ENCODE measurements at regions not wholly inside any gene's neighbourhood (a gene's known extent, or its start where the extent isn't known, plus 50 kb on each side); places are given as distances from the start of the nearest gene placed in this dataset.

DNA sequence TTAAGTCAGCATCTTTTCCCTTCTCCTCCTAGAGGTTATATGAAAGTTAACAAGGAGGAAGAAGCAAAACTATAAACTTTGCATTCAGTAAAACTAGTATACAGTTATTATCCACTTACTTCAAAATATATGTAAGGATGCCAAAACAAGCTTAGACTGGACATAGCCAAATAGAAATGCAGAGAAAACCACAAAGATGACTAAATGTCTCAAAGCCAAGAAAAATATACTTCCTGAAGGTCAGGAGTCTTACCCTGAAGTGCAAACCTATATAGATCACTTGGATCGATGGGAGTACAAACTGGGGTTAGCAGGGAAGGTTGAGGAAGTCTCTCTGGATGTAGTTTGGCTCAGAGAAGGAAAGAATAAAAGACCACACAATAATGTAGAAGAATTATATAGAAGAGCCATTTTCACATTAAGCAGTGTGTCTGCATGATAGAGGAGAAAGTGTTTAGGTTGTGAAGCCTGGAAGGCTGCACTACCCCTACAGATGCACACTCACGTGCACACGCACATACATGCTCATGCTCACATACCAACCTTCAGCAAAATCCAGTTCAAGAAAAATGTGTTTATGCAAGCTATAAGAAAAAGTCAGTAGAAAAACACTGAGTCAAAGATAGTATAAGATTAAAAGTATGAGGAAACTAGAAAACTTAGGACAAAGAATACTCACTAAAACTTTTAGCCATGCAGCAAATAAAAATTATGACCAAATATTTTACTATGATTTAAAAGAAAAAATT, 112.1 kb upstream of the RXFP2 start:
- no peaks in the 10 kb centered on the region for H3K4me1 Mint-ChIP-seq (ENCODE audit: low read depth)
- ChIA-PET POLR2A (no interaction called here), CTCF (no interaction called here)
- H3K36me3 Mint-ChIP-seq (ENCODE audit: low read depth), result no peaks in the 10 kb centered on the region
- no peaks in the 10 kb centered on the region for H3K27me3 Mint-ChIP-seq (ENCODE audit: low read depth)
- no peaks in the 10 kb centered on the region for H3K9me3 Mint-ChIP-seq (ENCODE audit: insufficient read depth)
- no peak overlapping the region for H3K27ac Mint-ChIP-seq
- no peak overlapping the region for H3K4me3 Mint-ChIP-seq
- no peak for ATAC-seq
- DNase-seq, result no peak

DNA sequence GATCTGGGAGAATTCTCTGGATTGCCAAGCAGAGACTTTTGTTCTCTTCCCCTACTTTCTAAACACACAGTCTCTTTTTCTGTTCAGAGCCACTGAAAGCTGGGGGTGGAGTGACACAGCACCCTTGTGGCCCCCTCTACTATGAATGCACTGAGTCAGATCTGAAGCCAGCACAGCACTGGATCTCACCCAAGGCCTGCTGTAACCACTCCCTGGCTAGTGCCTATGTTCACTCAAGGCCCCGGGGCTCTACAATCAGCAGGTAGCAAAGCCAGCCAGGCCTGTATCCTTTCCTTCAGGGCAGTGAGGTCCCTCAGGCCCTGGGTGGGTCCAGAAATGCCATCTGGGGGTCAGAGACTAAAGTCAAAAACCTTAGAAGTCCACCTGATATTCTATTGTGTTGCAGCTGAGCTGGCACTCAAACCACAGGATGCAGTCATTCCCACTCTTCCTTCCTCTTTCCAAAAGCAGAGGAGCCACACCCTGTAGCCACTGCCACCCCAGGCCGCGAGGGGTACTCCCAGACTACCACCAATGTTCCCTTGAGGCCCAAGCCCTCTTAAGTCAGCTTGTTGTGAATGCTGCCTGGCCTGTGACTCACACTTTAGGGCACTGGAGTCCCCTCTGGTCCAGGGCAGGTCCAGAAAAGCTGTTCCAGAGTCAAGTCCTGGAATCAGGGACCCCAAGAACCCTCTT, 110.1 kb upstream of the RXFP2 start:
- POLR2A ChIA-PET, result no interaction called here

DNA sequence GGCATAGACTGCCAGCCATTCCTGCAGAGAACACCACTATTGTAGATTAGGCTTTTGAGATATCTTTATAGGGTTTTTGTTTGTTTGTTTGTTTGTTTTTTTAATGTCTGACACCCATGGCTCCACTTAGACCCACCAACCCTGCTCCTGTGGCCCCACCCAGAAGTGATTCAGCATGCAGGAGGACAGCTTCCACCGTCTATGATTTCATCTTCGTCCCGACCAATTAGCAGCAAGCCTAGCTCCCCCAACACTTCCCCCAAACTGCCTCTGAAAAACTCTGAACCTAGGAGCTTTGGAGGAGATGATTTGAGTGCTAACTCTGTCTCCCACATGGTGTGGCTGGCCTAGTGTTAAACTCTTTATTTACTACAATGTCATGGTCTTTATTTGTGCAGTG, 108.3 kb upstream of the RXFP2 start:
- Mint-ChIP-seq H3K36me3 (ENCODE audit: low read depth) (no peaks in the 10 kb centered on the region), H3K4me3 (no peak overlapping the region), H3K4me1 (ENCODE audit: low read depth) (no peaks in the 10 kb centered on the region), H3K9me3 (ENCODE audit: insufficient read depth) (peaks cover 3% of the 10 kb centered on the region), H3K27me3 (ENCODE audit: low read depth) (no peaks in the 10 kb centered on the region), H3K27ac (no peak overlapping the region)
- ChIA-PET CTCF (no interaction called here), POLR2A (no interaction called here)
- no peak for DNase-seq
- ATAC-seq, result no peak

More for the DNA sequence above, 110.1 kb upstream of the RXFP2 start:
- H3K27ac Mint-ChIP-seq, result no peak overlapping the region
- ATAC-seq, result no peak
- no peaks in the 10 kb centered on the region for H3K27me3 Mint-ChIP-seq (ENCODE audit: low read depth)
- CTCF ChIA-PET, result no interaction called here
- no peak for DNase-seq
- no peaks in the 10 kb centered on the region for H3K4me1 Mint-ChIP-seq (ENCODE audit: low read depth)
- no peak overlapping the region for H3K4me3 Mint-ChIP-seq
- H3K36me3 Mint-ChIP-seq (ENCODE audit: low read depth), result no peaks in the 10 kb centered on the region
- peaks cover 2% of the 10 kb centered on the region for H3K9me3 Mint-ChIP-seq (ENCODE audit: insufficient read depth)

DNA sequence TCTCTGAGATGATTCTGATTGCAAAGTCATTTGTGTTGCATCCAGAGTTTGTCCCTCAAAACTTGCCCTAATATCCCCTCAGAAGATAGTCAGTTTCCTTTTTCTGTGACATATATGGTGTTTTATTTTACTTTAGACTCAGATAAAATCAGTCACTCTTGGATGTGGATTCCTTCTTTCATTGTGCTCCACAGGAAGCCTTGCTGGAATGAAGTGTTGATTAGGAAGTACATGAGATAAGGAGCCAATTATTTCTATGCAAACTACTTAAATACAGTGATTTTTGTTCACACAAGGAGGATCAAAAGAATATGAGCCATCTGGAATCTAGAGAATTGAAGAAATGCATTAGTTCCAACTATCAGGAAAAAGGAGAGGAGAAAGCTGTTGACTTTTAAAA, 107.6 kb upstream of the RXFP2 start:
- H3K27me3 Mint-ChIP-seq (ENCODE audit: low read depth), result no peaks in the 10 kb centered on the region
- ChIA-PET POLR2A (no interaction called here), CTCF (no interaction called here)
- no peak overlapping the region for H3K27ac Mint-ChIP-seq
- no peak overlapping the region for H3K4me3 Mint-ChIP-seq
- DNase-seq (no peak), ATAC-seq (no peak)
- peaks cover 3% of the 10 kb centered on the region for H3K9me3 Mint-ChIP-seq (ENCODE audit: insufficient read depth)
- H3K4me1 Mint-ChIP-seq (ENCODE audit: low read depth), result no peaks in the 10 kb centered on the region
- no peaks in the 10 kb centered on the region for H3K36me3 Mint-ChIP-seq (ENCODE audit: low read depth)

DNA sequence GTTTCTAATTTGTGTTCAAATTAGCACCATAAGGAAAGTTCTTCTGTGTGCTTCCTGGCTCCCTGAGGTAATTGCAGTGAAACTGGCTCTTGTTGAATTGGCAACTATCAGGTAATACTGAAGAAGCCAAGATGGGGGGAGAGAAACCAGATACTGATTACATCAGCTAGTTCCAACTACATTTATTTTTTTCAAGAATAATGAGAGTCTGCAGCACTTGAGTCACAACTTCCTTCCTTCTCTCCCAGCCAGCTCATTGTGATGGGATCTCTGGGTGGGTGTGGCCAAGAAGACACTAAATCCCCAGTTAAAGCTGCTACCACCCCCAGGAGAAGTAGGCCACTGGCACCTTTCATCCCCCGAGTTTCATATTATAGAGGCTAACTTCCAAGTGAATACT, 100.7 kb upstream of the RXFP2 start:
- POLR2A ChIA-PET, result no interaction called here
- Mint-ChIP-seq H3K36me3 (ENCODE audit: low read depth) (no peaks in the 10 kb centered on the region), H3K4me3 (no peak overlapping the region), H3K4me1 (ENCODE audit: low read depth) (no peaks in the 10 kb centered on the region), H3K9me3 (ENCODE audit: insufficient read depth) (peaks cover 3% of the 10 kb centered on the region), H3K27ac (no peak overlapping the region), H3K27me3 (ENCODE audit: low read depth) (no peaks in the 10 kb centered on the region)
- no peak for ATAC-seq
- CTCF ChIA-PET, result no interaction called here
- no peak for DNase-seq

DNA sequence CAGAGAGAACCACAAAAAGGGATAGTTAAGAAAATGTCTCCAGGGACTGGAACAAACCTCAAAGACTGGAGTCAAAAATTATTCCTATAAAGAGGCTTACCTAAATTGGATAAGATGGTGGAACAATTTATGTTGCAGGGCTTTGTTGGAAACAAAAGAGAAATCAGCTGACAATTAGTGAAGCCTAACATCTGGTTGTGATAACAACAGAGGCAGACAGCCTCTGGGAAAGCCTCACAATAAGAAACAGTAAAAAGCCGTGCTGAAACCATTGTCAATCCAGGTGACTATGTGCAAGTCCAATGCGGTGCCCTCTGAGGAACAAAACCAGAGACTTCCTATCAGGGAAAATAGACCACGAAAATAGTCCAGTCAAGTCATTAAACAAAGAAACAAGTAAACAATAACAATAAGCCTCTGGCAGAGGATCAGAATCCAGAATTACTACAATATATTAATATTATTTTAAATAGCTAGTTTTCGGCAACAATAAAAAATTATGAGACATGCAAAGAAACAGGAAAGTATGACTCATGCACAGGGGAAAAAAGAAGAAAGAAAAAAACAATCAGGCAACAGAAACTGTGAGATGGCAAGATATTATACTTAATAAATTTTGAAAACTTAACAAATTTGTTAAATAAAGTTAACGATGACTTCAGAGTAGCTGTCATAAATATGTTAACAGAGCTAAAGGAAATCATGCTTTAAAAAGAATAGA, 99.7 kb upstream of the RXFP2 start:
- Mint-ChIP-seq H3K4me1 (ENCODE audit: low read depth) (no peaks in the 10 kb centered on the region), H3K4me3 (no peak overlapping the region), H3K27ac (no peak overlapping the region)

DNA sequence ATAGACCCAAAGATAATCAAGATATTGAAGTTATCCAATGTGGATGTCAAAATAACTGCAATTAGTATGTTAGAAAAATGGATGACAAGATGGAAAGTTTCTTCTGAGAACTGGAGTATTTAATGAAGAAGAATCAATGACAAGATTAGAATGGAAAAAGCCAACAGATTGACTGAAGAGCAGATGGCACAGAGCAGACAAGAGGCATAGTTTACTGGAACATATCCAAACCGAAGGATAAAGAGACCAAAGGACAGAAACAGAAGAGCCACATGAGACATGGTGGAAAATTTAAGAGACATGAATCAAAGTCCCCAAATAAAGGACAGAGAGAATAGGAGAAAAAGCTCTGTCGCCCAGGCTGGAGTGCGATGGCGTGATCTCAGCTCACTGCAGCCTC, 89.6 kb upstream of the RXFP2 start:
- no peak overlapping the region for H3K27ac Mint-ChIP-seq
- H3K4me1 Mint-ChIP-seq (ENCODE audit: low read depth), result no peaks in the 10 kb centered on the region
- ChIA-PET POLR2A (no interaction called here), CTCF (no interaction called here)
- DNase-seq (no peak), ATAC-seq (no peak)
- H3K36me3 Mint-ChIP-seq (ENCODE audit: low read depth), result no peaks in the 10 kb centered on the region
- no peak overlapping the region for H3K4me3 Mint-ChIP-seq
- no peaks in the 10 kb centered on the region for H3K27me3 Mint-ChIP-seq (ENCODE audit: low read depth)
- no peaks in the 10 kb centered on the region for H3K9me3 Mint-ChIP-seq (ENCODE audit: insufficient read depth)

More for the DNA sequence above, 99.7 kb upstream of the RXFP2 start:
- DNase-seq (no peak), ATAC-seq (no peak)
- Mint-ChIP-seq H3K36me3 (ENCODE audit: low read depth) (no peaks in the 10 kb centered on the region), H3K27me3 (ENCODE audit: low read depth) (no peaks in the 10 kb centered on the region), H3K9me3 (ENCODE audit: insufficient read depth) (no peaks in the 10 kb centered on the region)
- CTCF ChIA-PET, result no interaction called here
- POLR2A ChIA-PET, result no interaction called here

DNA sequence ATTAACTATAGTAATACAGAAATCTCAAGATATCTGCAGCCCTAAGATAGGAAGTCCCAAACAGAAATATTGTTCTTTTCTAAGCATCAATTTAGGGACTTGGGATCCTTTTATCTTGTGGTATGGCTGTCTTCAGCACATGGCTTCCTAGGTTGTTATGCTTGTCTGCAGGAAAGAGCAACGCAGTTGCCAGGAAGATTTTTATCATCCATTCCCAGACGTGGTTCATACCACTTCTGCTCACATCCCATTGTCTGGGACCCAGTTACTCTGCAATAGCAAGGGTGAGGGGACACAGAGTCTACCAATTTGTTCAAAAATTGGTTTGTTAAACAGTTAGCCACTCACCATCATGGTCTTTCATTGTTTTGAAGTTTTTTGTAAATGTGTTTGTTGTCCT, 85.6 kb upstream of the RXFP2 start:
- no peaks in the 10 kb centered on the region for H3K4me1 Mint-ChIP-seq (ENCODE audit: low read depth)
- no peaks in the 10 kb centered on the region for H3K27me3 Mint-ChIP-seq (ENCODE audit: low read depth)
- CTCF ChIA-PET, result no interaction called here
- ATAC-seq (no peak), DNase-seq (no peak)
- no peaks in the 10 kb centered on the region for H3K9me3 Mint-ChIP-seq (ENCODE audit: insufficient read depth)
- H3K27ac Mint-ChIP-seq, result no peak overlapping the region
- H3K4me3 Mint-ChIP-seq, result no peak overlapping the region
- no peaks in the 10 kb centered on the region for H3K36me3 Mint-ChIP-seq (ENCODE audit: low read depth)
- POLR2A ChIA-PET, result no interaction called here

DNA sequence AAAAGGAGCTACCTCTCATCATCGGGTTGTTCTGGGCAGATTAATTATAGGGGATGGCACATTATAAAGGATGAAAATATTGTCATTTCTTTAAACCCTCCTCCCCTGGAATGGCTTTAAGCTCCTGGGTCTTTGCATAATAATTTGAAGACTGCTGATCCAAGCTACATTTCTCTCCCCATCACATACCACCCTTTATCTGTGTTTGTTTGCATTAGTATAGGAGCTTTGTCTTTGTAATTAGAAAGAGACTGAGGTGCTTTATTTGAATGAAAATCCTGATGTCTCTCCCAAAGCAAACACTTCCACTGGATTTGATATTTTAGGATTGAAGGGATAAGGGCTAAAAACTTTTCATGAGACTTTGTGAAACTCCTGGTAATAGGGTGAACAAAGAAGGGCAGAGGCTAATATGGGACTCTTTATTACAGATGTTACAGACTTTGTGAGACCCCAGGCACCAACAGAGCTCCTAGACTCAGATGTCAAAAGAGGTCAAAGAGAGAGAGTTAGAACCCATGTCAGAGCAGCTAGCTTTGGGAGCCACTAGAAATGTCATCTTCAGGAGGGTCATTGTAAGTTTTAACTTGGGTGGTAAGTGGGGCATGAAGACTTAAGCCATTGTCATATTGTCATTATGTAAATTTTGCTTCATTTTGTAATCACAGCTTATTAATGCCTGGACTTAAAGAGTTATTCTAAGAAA, 75.3 kb upstream of the RXFP2 start:
- ChIA-PET CTCF (no interaction called here), POLR2A (no interaction called here)
- ATAC-seq (no peak), DNase-seq (no peak)
- H3K4me1 Mint-ChIP-seq (ENCODE audit: low read depth), result no peaks in the 10 kb centered on the region
- H3K4me3 Mint-ChIP-seq, result no peak overlapping the region
- no peaks in the 10 kb centered on the region for H3K36me3 Mint-ChIP-seq (ENCODE audit: low read depth)
- peaks cover 13% of the 10 kb centered on the region for H3K9me3 Mint-ChIP-seq (ENCODE audit: insufficient read depth)
- peaks cover 3% of the 10 kb centered on the region for H3K27me3 Mint-ChIP-seq (ENCODE audit: low read depth)
- no peak overlapping the region for H3K27ac Mint-ChIP-seq

DNA sequence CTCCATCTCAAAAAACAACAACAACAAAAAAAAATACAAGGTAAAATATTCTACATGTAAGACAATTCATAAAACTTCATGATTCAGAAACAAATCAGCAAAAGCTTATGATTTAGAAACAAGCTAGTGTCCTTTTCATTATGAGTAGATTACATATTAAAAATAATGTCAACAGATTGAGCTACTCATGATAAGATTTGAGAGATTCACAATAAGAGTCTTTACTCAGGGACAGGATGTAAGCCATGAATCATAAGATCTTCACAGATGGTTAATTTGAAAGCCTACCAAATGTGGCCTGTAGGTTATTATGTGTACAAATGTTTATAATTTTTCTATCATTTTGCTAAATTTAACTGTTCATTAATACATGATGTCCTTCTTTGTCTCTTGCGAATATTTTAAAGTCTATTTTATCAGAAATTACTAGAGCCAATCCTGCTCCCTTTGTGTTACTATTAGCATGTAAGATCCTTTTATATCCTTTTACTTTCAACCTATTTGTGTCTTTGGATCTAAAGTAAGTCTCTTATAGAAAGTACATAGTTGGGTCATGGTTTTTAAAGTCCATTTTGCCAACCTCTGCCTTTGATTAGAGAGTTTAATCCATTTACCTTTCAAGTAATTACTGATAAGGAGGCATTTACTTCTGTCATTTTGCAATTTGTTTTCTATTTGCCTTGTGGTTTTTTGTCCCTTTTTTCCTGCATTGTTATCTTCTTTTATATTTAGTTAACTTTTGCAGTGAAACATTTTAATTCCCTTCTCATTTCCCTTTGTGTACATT, 68.3 kb upstream of the RXFP2 start:
- H3K27me3 Mint-ChIP-seq (ENCODE audit: low read depth), result no peaks in the 10 kb centered on the region
- no peaks in the 10 kb centered on the region for H3K9me3 Mint-ChIP-seq (ENCODE audit: insufficient read depth)
- H3K4me1 Mint-ChIP-seq (ENCODE audit: low read depth), result no peaks in the 10 kb centered on the region
- POLR2A ChIA-PET, result no interaction called here
- DNase-seq (no peak), ATAC-seq (no peak)
- no peak overlapping the region for H3K27ac Mint-ChIP-seq
- H3K36me3 Mint-ChIP-seq (ENCODE audit: low read depth), result no peaks in the 10 kb centered on the region
- H3K4me3 Mint-ChIP-seq, result no peak overlapping the region
- CTCF ChIA-PET, result no interaction called here

DNA sequence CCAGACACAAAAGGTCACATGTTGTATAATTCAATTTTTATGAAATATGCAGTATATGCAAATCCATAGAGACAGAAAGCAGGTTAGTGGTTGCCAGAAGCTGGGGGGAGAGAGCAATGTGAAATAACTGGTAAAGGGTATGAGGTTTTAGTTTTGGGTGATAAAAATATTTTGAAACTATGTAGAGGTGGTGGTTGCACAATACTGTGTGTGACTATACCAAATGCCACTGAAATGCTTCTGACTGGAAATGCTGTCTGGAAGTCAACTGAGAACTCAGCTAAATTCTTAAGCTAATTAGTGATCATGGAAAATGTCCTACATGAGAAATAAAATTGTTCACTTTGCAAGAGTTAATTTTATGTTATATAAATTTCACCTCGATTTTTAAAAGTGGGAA, 65.3 kb upstream of the RXFP2 start:
- no peak overlapping the region for H3K4me3 Mint-ChIP-seq
- no peaks in the 10 kb centered on the region for H3K36me3 Mint-ChIP-seq (ENCODE audit: low read depth)
- CTCF ChIA-PET, result no interaction called here
- H3K4me1 Mint-ChIP-seq (ENCODE audit: low read depth), result no peaks in the 10 kb centered on the region
- DNase-seq (no peak), ATAC-seq (no peak)
- POLR2A ChIA-PET, result no interaction called here
- H3K27me3 Mint-ChIP-seq (ENCODE audit: low read depth), result no peaks in the 10 kb centered on the region
- no peak overlapping the region for H3K27ac Mint-ChIP-seq
- H3K9me3 Mint-ChIP-seq (ENCODE audit: insufficient read depth), result no peaks in the 10 kb centered on the region

Measured in activated CD8-positive, alpha-beta T cell treated with anti-CD3 and anti-CD28 coated beads, Interleukin-2, amount 10 ng/mL, durations not matched to agents 7 days and 5 days (primary cell).